Kasumi-1 (cell line): ENCODE measurements at regions not wholly inside any gene's neighbourhood (a gene's known extent, or its start where the extent isn't known, plus 50 kb on each side); places are given as distances from the start of the nearest gene placed in this dataset.
"Not testable (repeated sequence)": the region's sequence is repeated elsewhere in the genome, so short reads cannot be mapped to it uniquely, and the experiment has no call there.

ENCODE experiments used
- DNase-seq, 2 experiments: peaks; one replicate each; lab custom pipeline; 2025; lab: John Stamatoyannopoulos, UW

GRCh38 chr3:35275768-35276167 lies 363.6 kb upstream of the ARPP21 start:
- DNase-seq = no peak

- no peak for DNase-seq
These were observed 362.8 kb upstream of the ARPP21 start for GRCh38 chr3:35276568-35276967.

DNA sequence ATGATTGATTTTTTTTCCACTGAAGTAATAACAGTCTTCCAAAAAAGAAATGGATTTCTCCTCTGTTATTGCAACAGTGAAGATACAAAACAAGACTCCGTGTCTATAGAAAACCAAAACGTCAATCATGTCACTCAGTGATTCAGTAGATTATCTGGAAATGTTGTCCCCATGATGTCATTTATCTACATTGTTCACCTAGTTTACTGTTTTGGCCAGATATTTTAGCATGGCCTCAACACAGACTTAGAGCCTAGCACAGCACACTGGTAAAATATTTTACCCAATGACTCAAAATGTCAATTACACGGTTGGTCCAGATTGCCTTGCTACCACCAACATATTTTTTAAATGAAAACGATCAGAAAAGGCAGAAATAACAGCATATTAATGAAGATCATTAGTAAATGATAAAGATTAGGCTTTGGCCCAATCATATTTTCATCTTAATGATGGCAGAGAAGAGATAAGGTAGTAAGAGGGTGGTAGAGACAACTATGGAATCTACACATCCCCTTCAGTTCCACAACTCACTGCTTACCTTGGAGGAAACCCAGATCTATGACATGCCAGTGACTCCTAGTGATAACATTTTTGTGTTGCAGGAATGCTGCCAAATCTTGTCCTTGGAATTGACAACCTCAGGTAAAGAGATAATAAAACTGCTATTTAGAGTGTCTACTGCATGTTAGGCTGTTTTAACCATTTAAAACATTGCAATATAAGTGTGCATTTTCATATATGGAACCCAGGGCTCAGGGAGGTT lies 347.7 kb upstream of the ARPP21 start:
- DNase-seq = no peak

GRCh38 chr3:35292568-35292967 lies 346.8 kb upstream of the ARPP21 start:
- no peak for DNase-seq

DNA sequence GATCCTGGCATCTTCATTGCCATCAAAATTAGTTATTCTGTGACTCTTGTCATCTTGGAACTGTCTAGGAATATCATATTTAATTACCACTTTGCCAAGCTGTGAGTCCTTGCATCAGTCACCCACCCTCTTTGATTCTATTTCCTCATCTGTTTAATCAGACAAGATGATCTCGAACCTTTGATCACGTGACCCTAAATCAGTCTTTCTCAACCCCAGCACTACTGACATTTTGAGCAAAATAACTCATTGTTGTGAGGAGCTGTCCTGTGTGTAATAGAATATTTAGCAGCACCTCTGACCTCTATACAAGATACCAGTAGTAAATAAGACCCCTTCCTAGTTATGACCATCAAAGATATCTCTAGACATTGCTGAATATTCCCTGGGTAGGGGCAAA lies 343.4 kb upstream of the ARPP21 start:
- DNase-seq = no peak

- DNase-seq = no peak
These were observed 342.8 kb upstream of the ARPP21 start for GRCh38 chr3:35296533-35296932.

- not testable (repeated sequence) for DNase-seq
These were observed 342.4 kb upstream of the ARPP21 start for GRCh38 chr3:35296944-35297343.

GRCh38 chr3:35305406-35305805 lies 333.9 kb upstream of the ARPP21 start:
- no peak for DNase-seq

GRCh38 chr3:35307296-35307695 lies 332.0 kb upstream of the ARPP21 start:
- DNase-seq = no peak

DNA sequence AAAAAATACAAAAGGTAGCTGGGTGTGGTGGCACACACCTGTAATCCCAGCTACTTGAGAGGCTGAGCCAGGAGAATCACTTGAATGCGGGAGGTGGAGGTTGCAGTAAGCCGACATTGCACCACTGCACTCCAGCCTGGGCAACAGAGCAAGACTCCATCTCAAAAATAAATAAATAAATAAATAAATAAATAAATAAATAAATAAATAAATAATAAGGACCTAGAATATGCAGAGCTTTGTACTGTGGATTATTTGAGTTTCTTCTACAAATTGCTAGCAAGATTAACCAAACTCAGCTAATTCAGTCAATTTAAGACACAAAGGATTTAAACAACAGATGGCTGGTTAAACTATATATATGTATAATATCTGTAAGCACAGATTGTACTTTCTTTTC lies 322.5 kb upstream of the ARPP21 start:
- not testable (repeated sequence) for DNase-seq

GRCh38 chr3:35320646-35321407 lies 318.5 kb upstream of the ARPP21 start:
- no peak for DNase-seq

GRCh38 chr3:35322070-35322469 lies 317.3 kb upstream of the ARPP21 start:
- DNase-seq = no peak

GRCh38 chr3:35335703-35336102 lies 303.6 kb upstream of the ARPP21 start:
- no peak for DNase-seq

DNA sequence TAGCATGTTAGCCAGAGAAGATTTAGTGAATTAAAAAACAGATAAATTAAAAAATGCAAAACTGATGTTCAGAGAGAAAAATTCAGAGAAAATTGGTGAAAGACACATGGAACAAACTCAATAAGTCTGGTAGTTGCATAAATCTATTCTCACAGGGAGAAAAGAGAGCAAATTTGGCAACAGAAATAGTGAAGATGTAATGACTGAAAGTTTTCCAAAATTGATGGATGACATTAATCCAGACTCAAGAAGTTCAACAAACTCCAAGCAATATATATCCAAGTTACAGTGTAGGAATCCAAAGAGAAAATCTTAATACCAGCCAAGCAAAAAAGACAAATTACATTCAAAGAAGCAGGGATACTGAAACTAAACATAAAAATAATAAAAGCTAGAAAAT lies 302.7 kb upstream of the ARPP21 start:
- DNase-seq = no peak

- DNase-seq = no peak
These were observed 301.1 kb upstream of the ARPP21 start for GRCh38 chr3:35338186-35338585.

DNA sequence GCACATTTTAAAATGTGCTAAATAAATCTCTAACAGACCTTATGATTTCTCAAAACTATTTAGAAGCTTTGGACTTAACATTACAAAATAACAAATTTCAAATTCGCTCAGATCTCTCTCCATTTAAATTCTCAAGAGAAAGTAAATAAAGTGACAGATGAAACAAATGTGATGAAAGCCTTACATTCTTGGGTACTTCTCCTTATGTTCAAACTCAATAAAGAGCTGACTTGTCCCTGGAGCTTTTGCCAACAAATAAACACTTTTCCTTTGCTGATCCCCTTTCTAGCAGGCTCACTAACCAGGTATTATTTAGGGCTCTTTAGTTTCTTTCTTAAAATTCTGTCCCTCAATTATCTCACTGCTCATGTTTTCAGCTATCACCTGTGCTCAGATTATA lies 259.1 kb upstream of the ARPP21 start:
- no peak for DNase-seq

- no peak for DNase-seq
These were observed 256.1 kb upstream of the ARPP21 start for GRCh38 chr3:35383216-35383615.

GRCh38 chr3:35383719-35384555 lies 255.4 kb upstream of the ARPP21 start:
- no peak for DNase-seq

GRCh38 chr3:35385271-35385670 lies 254.1 kb upstream of the ARPP21 start:
- no peak for DNase-seq

GRCh38 chr3:35389907-35390306 lies 249.4 kb upstream of the ARPP21 start:
- no peak for DNase-seq

GRCh38 chr3:35392187-35392586 lies 247.1 kb upstream of the ARPP21 start:
- no peak for DNase-seq
